Skin of body (tissue), 1 donor: ENCODE measurements at regions not wholly inside any gene's neighbourhood (a gene's known extent, or its start where the extent isn't known, plus 50 kb on each side); places are given as distances from the start of the nearest gene placed in this dataset.
"Not testable (repeated sequence)": the region's sequence is repeated elsewhere in the genome, so short reads cannot be mapped to it uniquely, and the experiment has no call there.

Source experiments
- DNase-seq: peaks from one replicate; lab custom pipeline; 2025; lab: John Stamatoyannopoulos, UW

DNA sequence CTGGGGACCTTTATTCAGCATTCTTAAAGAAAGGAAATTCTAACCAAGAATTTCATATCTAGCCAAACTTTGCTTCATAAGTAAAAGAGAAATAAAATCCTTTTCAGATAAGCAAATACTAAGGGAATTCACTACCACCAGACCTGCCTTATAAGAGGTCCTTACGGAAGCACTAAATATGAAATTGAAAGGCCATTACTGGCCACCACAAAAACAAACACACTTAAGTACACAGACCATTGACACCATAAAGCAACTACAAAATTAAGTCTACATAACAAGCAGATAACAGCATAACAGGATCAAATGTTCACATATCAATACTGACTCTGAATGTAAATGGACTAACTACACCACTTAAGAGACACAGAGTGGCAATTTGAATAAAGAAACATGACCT, 361.4 kb upstream of the POU5F2 start:
- no peak for DNase-seq

DNA sequence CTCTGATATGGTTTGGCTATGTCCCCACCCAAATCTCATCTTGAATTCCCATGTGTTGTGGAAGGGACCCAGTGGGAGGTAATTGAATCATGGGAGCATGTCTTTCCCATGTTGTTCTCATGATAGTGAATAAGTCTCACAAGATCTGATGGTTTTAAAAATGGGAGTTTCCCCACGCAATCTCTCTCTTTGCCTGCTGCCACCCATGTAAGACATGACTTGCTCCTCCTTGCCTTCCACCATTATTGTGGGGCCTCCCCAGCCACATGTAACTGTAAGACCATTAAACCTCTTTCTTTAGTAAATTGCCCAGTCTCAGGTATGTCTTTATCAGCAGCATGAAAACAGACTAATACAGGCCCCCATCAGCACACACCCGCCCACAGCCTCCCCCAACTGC, 356.0 kb upstream of the POU5F2 start:
- DNase-seq, result not testable (repeated sequence)

GRCh38 chr5:94094793-94095441, 353.5 kb upstream of the POU5F2 start:
- DNase-seq, result no peak

DNA sequence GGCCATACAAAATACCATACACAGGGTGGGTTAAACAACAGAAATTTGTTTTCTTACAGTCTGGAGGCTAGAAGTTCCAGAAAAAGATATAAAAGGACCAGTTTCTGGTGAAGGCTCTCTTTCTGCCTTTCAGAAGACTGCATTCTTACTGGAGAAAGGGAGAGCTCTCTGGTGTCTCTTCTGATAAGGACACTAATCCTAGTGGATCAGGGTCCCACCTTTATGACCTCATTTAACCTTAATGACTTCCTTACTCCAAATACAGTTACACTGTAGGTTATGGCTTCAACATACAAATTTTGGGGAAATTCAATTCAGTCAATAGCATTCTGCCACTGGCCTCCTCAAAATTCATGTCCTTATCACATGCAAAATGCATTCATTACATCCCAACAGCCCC, 351.9 kb upstream of the POU5F2 start:
- DNase-seq, result no peak

DNA sequence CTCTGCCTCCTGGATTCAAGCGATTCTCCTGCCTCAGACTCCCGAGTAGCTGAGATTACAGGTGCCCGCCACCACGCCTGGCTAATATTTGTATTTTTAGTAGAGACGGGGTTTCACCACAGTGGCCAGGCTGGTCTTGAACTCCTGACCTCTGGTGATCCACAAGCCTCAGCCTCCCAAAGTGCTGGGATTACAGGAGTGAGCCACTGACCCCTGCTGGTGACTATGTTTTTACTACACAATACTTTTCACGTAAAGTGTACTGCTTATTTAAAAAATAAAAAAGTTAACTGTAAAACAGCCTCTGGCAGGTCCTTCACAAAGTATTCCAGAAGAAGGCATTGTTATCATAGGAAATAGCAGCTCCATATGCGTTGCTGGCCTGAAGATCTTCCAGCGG, 345.2 kb upstream of the POU5F2 start:
- not testable (repeated sequence) for DNase-seq

GRCh38 chr5:94086194-94086593, 344.8 kb upstream of the POU5F2 start:
- no peak for DNase-seq

DNA sequence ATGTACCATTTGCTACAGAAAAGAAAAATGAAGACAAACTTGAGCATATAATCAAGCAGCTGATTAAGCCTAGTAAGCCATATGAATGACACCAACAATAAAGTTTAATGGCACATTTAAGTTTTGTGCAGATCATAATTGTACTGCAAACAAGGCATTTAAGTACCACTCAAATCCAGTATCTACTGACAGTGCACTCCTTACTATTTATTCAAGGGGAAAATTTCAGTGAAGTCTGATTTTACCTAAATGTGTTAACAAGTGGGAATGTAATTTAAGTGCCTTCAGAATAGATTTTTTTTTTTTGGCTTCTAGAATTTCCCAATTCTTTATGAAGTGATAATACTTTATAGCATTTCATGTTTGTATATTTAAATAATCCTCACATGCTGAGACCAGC, 341.0 kb upstream of the POU5F2 start:
- DNase-seq, result no peak

GRCh38 chr5:94081088-94081487, 339.7 kb upstream of the POU5F2 start:
- no peak for DNase-seq

DNA sequence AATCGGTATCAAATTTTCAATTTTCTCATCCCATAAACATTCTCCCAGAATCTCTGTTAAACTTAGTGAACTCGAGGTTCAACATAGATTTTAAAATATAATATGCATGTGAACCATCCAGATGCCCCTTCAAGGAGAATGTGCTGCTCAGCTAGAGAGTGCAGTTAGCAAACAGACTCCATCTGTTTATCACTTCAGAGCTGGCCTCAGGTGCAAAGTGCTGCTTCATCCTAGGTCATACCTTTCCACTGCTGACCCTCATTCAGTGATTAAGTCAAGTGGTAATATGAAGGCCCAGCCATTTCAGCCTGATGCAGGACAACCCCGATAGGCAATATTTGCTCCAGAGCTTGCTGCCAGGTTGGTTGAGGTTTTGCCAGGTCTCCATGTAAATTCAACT, 339.0 kb upstream of the POU5F2 start:
- no peak for DNase-seq

- DNase-seq, result no peak
Measured at GRCh38 chr5:94072116-94072515, 330.7 kb upstream of the POU5F2 start.

GRCh38 chr5:94066437-94067207, 325.2 kb upstream of the POU5F2 start:
- no peak for DNase-seq

DNA sequence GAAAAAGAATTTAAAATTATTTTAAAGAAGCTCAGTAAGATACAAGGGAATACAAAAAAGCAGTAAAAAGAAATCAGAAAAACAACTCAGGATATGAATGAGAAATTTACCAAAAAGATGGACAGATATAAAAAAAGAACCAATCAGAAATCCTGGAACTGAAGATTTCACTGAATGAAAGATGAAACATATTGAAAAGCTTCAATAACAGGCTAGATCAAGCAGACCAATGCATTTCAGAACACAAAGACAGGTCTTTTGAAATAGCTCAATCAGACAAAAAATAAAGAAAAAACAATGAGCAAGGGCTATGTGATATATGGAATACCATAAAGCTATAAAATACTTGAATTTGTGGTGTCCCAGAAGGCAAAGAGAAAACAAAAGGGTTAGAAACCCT, 322.6 kb upstream of the POU5F2 start:
- no peak for DNase-seq

DNA sequence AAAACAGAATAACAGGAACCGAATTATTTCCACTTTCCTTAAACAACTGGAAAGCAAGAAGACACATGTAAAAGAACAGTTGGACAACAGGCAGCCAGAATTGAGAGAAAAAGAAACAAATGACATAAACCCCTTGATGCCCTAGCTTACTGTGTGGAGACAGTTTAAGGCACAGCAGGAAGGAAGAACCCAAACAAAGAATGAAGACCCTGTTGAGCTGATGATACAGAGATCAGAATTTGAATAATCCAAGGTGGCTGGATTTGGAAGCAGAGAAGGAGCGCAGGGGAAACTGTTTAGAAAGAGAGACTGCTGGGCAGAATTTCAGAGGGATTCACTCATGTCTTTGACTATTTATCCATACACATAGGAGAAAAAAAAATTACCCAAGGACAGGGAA, 316.3 kb upstream of the POU5F2 start:
- no peak for DNase-seq

GRCh38 chr5:94057217-94057616, 315.8 kb upstream of the POU5F2 start:
- no peak for DNase-seq

DNA sequence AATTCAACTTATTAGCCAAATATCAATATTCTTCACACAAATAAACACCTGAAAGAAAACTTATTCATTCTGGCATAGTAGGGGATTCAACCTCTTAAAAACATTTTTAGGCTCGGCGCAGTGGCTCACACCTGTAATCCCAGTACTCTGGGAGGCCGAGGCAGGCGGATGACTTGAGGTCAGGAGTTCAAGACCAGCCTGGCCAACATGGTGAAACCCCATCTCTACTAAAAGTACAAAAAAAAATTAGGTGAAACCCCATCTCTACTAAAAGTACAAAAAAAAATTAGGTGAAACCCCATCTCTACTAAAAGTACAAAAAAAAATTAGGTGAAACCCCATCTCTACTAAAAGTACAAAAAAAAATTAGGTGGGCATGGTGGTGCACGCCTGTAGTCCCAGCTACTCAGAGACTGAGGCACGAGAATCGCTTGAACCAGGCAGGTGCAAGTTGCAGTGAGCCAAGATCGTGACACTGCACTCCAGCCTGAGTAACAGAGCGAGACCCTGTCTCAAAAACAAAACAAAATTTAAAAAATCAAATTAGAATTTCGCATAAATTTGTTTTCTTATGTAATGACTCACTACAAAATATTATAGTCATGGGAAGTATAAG, 308.0 kb upstream of the POU5F2 start:
- DNase-seq, result not testable (repeated sequence)

GRCh38 chr5:94045839-94046782, 304.7 kb upstream of the POU5F2 start:
- no peak for DNase-seq

GRCh38 chr5:94043311-94043710, 301.9 kb upstream of the POU5F2 start:
- no peak for DNase-seq

DNA sequence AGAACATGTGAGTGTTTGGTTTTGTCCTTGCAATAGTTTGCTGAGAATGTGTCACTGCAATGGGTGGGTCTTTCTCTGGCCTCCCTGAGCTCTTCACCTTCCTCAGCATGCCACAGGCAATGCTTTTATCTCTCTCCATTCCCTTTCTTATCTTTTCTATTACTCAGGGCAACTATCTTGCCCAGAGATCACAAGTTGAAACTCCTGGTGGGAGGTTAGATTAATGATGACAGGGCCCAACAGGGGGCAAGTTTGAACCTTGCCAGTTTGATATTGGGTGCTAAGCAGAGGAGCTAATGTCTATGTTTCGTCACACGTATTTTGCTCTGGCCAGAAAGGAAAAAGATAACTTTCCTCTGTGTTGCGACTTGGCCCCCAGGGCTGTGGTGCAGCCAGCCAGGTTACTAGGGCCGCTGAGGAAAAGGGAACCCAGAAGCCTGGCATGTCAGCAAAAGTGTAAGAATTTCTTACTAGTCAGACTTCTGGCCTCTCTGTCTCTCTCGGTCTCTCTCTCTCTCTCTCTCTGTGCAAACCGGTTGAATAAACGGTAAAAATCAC, 299.3 kb upstream of the POU5F2 start:
- no peak for DNase-seq

GRCh38 chr5:94039101-94039500, 297.7 kb upstream of the POU5F2 start:
- DNase-seq, result no peak

- no peak for DNase-seq
Measured at GRCh38 chr5:94031631-94032030, 290.2 kb upstream of the POU5F2 start.

DNA sequence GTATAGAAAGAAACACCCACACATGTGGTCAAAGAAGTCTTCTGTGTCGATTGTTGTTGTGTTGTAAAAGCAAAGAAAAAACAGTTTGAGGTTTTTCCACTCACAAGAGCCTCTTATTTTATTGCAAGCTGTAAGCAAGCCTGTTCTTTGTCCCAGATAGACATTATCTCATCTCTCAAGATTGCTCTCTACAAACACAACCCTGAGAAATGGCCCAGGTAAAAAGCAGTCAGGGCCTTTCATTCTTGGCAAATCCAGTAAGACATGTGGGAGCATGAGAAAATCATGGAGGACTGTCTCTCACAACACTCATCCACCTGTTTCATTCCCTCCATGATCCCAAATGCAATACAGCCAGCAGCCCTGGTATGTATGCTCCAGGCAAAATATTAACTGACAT, 286.6 kb upstream of the POU5F2 start:
- DNase-seq, result no peak
